GM12878 (cell line): ENCODE measurements at regions not wholly inside any gene's neighbourhood (a gene's known extent, or its start where the extent isn't known, plus 50 kb on each side); places are given as distances from the start of the nearest gene placed in this dataset.

Source experiments
- ATAC-seq: fragments of 200-7000 bp; cut with Tn5 transposase; 3 replicates; pipeline ENCODE4 v1.9.1; 2020; ENCODE audit warnings: mild to moderate bottlenecking, moderate library complexity
- BruUV-seq: library from RNA; stranded (reverse); fragments of 400-500 nt; replicated peaks from 2 replicates; lab custom pipeline; 2021; lab: Mats Ljungman, UMichigan
- CTCF ChIA-PET: fragments of 300-600 bp; sonication (Branson Sonifier 250); formaldehyde crosslinking; extraction: SDS; loops from one replicate; lab custom pipeline; 2021; ENCODE audit warnings: inconsistent platforms; lab: Yijun Ruan, JAX
- POLR2A ChIA-PET: fragments of 350-600 bp; formaldehyde crosslinking; extraction: SDS; loops from one replicate; lab custom pipeline; 2021; ENCODE audit warnings: inconsistent platforms; lab: Charles Lee
- RAD21 ChIA-PET: fragments of 300-600 bp; sonication (Branson Sonifier 250); formaldehyde crosslinking; loops from one replicate; lab custom pipeline; 2023; ENCODE audit warnings: antibody characterized with exemption; ENCODE audit not compliant: unreplicated experiment; lab: Charles Lee
- SMC1A ChIA-PET: fragments of 300-600 bp; sonication (Branson Sonifier 250); formaldehyde crosslinking; loops from one replicate; lab custom pipeline; 2023; ENCODE audit not compliant: unreplicated experiment, uncharacterized antibody; lab: Charles Lee
- DNase-seq: peaks from one replicate; pipeline ENCODE4 v3.0.0-alpha.2; 2011; ENCODE audit warnings: low read depth, low spot score
- FAIRE-seq: peaks from 3 replicates; lab custom pipeline; 2011; peaks lifted over from hg19 to GRCh38; lab: Jason Lieb, UNC
- H2AFZ ChIP-seq: 2 replicates; pipeline ENCODE4 v1.6.0; 2011; ENCODE audit warnings: low read depth, low read length, control low read depth; ENCODE audit not compliant: control insufficient read depth
- H3K27ac ChIP-seq: 2 replicates; pipeline ENCODE4 v1.5.1; 2011; ENCODE audit warnings: control low read depth; ENCODE audit not compliant: control insufficient read depth, insufficient read depth
- H3K27me3 ChIP-seq, 2 experiments: replicated peaks in 1 of 2; 2 replicates each; pipeline versions ENCODE4 v1.6.0 to v1.6.1; 2011; ENCODE audit warnings: low read length in 1 of 2; ENCODE audit not compliant: control insufficient read depth in 2 of 2, insufficient read depth in 2 of 2
- H3K36me3 ChIP-seq, 2 experiments: 2 replicates each; pipeline ENCODE4 v1.5.1; 2011; ENCODE audit warnings: low read length in 1 of 2; ENCODE audit not compliant: control insufficient read depth in 2 of 2, insufficient read depth in 2 of 2
- H3K4me1 ChIP-seq: 2 replicates; pipeline ENCODE4 v1.6.1; 2011; ENCODE audit warnings: mild to moderate bottlenecking, low read length, moderate library complexity, mixed read lengths; ENCODE audit not compliant: control insufficient read depth, insufficient read depth
- H3K4me2 ChIP-seq: 2 replicates; pipeline ENCODE4 v1.6.0; 2011; ENCODE audit warnings: control low read depth; ENCODE audit not compliant: control insufficient read depth, insufficient read depth
- H3K4me3 ChIP-seq: fragments of 200-600 bp; sonication (generic); 2 replicates; pipeline ENCODE4 v1.5.1; 2016
- H3K79me2 ChIP-seq: 2 replicates; pipeline ENCODE4 v1.6.0; 2011; ENCODE audit warnings: low read length; ENCODE audit not compliant: control insufficient read depth, insufficient read depth
- H3K9ac ChIP-seq: 2 replicates; pipeline ENCODE4 v1.8.0; 2011; ENCODE audit warnings: low read length, control low read depth, mixed read lengths; ENCODE audit not compliant: control insufficient read depth, insufficient read depth
- H3K9me3 ChIP-seq: replicated peaks from 3 replicates; pipeline ENCODE4 v1.5.1; 2011; ENCODE audit warnings: mild to moderate bottlenecking, low read length; ENCODE audit not compliant: control insufficient read depth, insufficient read depth
- H4K20me1 ChIP-seq: 2 replicates; pipeline ENCODE4 v1.6.0; 2011; ENCODE audit not compliant: control insufficient read depth, insufficient read depth
- EED ChIP-seq: sonication (generic); IDR thresholded peaks from 2 replicates; pipeline ENCODE4 v1.6.1; 2016; ENCODE audit warnings: antibody characterized with exemption, low read depth
- ESRRA ChIP-seq: IDR thresholded peaks from 2 replicates; pipeline ENCODE4 v1.6.1; 2012; ENCODE audit warnings: mild to moderate bottlenecking, low read length, improper control_type of control experiment
- HDAC2 ChIP-seq: fragments of 200-600 bp; sonication (generic); IDR thresholded peaks from 2 replicates; pipeline ENCODE4 v1.6.1; 2017
- IKZF1 ChIP-seq: fragments of 450-650 bp; conservative IDR thresholded peaks from 2 replicates; pipeline ENCODE4 v1.6.1; 2017; ENCODE audit warnings: antibody characterized with exemption, mild to moderate bottlenecking
- IKZF2 ChIP-seq, 2 experiments: fragments of 450-650 bp; IDR thresholded peaks; 2 replicates each; pipeline ENCODE4 v1.6.1; 2017; ENCODE audit warnings: mild to moderate bottlenecking in 2 of 2, moderate library complexity in 2 of 2
- KAT2A ChIP-seq: conservative IDR thresholded peaks from 2 replicates; pipeline ENCODE4 v1.6.1; 2011; ENCODE audit warnings: low read depth, low read length; ENCODE audit not compliant: control insufficient read depth
- KDM1A ChIP-seq: fragments of 200-600 bp; sonication (generic); IDR thresholded peaks from 2 replicates; pipeline ENCODE4 v1.6.1; 2016; ENCODE audit warnings: borderline replicate concordance
- LARP7 ChIP-seq: fragments of 450-650 bp; IDR thresholded peaks from 2 replicates; pipeline ENCODE4 v1.6.1; 2017; ENCODE audit warnings: mild to moderate bottlenecking
- NFYB ChIP-seq: IDR thresholded peaks from 2 replicates; pipeline ENCODE4 v1.6.1; 2011; ENCODE audit warnings: low read depth, mild to moderate bottlenecking, low read length, improper control_type of control experiment, moderate library complexity; ENCODE audit not compliant: insufficient read depth
- RAD21 ChIP-seq: IDR thresholded peaks from 2 replicates; pipeline ENCODE4 v1.6.1; 2011; ENCODE audit warnings: mild to moderate bottlenecking, low read depth, low read length, moderate library complexity; ENCODE audit not compliant: insufficient read depth
- RB1 ChIP-seq: fragments of 450-650 bp; formaldehyde crosslinking; IDR thresholded peaks from 2 replicates; pipeline ENCODE4 v1.6.1; 2017; ENCODE audit warnings: mild to moderate bottlenecking, borderline replicate concordance
- RELA ChIP-seq: fragments of 450-650 bp; IDR thresholded peaks from 2 replicates; pipeline ENCODE4 v1.8.0; 2014; ENCODE audit warnings: borderline replicate concordance; ENCODE audit not compliant: partially characterized antibody
- TBL1XR1 ChIP-seq: IDR thresholded peaks from 2 replicates; pipeline ENCODE4 v1.6.1; 2012; ENCODE audit warnings: low read depth, low read length, improper control_type of control experiment
- ZBED1 ChIP-seq: IDR thresholded peaks from 2 replicates; pipeline ENCODE4 v1.6.1; 2016; ENCODE audit warnings: borderline replicate concordance
- WGBS: methylation state at CpG from one replicate; pipeline ENCODE4 v1.1.6; 2016; ENCODE audit warnings: low lambda C conversion rate; ENCODE audit not compliant: insufficient replicate concordance, insufficient coverage; ENCODE audit errors: missing lambda C conversion rate; 5-methylcytosine and 5-hydroxymethylcytosine counted together
- in situ Hi-C: fragments of 300-500 bp; cut with MboI; formaldehyde crosslinking; loops from 9 replicates; pipeline ENCODE4 v1.14.3; 2018; ENCODE audit warnings: mixed read lengths
- intact Hi-C: fragments of 100-400 bp; cut with micrococcal nuclease; formaldehyde crosslinking; loops from one replicate; pipeline ENCODE4 v1.14.2; 2022; ENCODE audit not compliant: unreplicated experiment
- TF ChIP-seq, protein P1 (sequence below): fragments of 450-650 bp; formaldehyde crosslinking; IDR thresholded peaks from 2 replicates; pipeline ENCODE4 v1.4.0; 2020; ENCODE audit warnings: mild to moderate bottlenecking, moderate library complexity
- TF ChIP-seq, protein P2 (sequence below): IDR thresholded peaks from 2 replicates; pipeline ENCODE4 v1.6.1; 2012; ENCODE audit warnings: improper control_type of control experiment, low read depth, low read length; ENCODE audit not compliant: insufficient replicate concordance
- TF ChIP-seq, protein P3 (sequence below): fragments of 450-650 bp; IDR thresholded peaks from 2 replicates; pipeline ENCODE4 v1.6.1; 2016; ENCODE audit warnings: mild to moderate bottlenecking

DNA sequence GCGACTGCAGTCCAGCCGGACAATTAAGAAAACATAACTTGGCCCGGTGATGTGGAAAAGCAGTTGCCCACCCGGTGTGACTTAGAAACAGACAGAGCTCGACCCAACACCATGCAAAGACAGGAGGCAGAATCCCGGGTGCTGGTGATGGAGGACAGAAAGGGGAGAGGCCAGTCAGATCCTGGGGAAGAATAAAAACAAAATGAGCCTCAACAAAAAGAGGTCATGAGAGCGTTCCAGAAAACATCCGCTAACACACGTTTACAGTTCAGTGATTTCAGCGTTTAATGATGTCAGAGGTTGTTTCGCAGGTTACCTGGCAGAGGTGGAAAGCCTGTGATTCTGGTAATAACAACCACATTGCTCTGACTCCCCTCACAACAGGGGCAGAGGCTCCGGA, 111.9 kb downstream of the OSR1 start:
- Histone ChIP-seq H3K36me3 (no peaks in the 10 kb centered on the region), H3K27ac (no peak overlapping the region), H3K4me3 (no peak overlapping the region), H3K4me1 (no peaks in the 10 kb centered on the region), H3K27me3 (no peaks in the 10 kb centered on the region), H3K4me2 (no peak overlapping the region), H4K20me1 (no peaks in the 10 kb centered on the region), H3K9me3 (no peaks in the 10 kb centered on the region), H2AFZ (no peak overlapping the region), H3K9ac (no peak overlapping the region), H3K79me2 (no peaks in the 10 kb centered on the region)
- SMC1A ChIA-PET: no interaction called here
- WGBS: 48% methylated on average over 12 of the region's 12 CpGs
- no TSS peak for BruUV-seq
- intact Hi-C loops (no loop called here), in situ Hi-C loops (no loop called here)
- FAIRE-seq (no peak), ATAC-seq (no peak), DNase-seq (no peak)
- POLR2A ChIA-PET: no interaction called here
- CTCF ChIA-PET: no interaction called here
- RAD21 ChIA-PET: no interaction called here
- no peak for TF ChIP-seq IKZF1
- TF ChIP-seq IKZF2 (IDR thresholded peaks at IDR 0.05): no peak
- TF ChIP-seq, protein P1, sequence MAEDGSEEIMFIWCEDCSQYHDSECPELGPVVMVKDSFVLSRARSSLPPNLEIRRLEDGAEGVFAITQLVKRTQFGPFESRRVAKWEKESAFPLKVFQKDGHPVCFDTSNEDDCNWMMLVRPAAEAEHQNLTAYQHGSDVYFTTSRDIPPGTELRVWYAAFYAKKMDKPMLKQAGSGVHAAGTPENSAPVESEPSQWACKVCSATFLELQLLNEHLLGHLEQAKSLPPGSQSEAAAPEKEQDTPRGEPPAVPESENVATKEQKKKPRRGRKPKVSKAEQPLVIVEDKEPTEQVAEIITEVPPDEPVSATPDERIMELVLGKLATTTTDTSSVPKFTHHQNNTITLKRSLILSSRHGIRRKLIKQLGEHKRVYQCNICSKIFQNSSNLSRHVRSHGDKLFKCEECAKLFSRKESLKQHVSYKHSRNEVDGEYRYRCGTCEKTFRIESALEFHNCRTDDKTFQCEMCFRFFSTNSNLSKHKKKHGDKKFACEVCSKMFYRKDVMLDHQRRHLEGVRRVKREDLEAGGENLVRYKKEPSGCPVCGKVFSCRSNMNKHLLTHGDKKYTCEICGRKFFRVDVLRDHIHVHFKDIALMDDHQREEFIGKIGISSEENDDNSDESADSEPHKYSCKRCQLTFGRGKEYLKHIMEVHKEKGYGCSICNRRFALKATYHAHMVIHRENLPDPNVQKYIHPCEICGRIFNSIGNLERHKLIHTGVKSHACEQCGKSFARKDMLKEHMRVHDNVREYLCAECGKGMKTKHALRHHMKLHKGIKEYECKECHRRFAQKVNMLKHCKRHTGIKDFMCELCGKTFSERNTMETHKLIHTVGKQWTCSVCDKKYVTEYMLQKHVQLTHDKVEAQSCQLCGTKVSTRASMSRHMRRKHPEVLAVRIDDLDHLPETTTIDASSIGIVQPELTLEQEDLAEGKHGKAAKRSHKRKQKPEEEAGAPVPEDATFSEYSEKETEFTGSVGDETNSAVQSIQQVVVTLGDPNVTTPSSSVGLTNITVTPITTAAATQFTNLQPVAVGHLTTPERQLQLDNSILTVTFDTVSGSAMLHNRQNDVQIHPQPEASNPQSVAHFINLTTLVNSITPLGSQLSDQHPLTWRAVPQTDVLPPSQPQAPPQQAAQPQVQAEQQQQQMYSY: no peak
- TF ChIP-seq, protein P2, sequence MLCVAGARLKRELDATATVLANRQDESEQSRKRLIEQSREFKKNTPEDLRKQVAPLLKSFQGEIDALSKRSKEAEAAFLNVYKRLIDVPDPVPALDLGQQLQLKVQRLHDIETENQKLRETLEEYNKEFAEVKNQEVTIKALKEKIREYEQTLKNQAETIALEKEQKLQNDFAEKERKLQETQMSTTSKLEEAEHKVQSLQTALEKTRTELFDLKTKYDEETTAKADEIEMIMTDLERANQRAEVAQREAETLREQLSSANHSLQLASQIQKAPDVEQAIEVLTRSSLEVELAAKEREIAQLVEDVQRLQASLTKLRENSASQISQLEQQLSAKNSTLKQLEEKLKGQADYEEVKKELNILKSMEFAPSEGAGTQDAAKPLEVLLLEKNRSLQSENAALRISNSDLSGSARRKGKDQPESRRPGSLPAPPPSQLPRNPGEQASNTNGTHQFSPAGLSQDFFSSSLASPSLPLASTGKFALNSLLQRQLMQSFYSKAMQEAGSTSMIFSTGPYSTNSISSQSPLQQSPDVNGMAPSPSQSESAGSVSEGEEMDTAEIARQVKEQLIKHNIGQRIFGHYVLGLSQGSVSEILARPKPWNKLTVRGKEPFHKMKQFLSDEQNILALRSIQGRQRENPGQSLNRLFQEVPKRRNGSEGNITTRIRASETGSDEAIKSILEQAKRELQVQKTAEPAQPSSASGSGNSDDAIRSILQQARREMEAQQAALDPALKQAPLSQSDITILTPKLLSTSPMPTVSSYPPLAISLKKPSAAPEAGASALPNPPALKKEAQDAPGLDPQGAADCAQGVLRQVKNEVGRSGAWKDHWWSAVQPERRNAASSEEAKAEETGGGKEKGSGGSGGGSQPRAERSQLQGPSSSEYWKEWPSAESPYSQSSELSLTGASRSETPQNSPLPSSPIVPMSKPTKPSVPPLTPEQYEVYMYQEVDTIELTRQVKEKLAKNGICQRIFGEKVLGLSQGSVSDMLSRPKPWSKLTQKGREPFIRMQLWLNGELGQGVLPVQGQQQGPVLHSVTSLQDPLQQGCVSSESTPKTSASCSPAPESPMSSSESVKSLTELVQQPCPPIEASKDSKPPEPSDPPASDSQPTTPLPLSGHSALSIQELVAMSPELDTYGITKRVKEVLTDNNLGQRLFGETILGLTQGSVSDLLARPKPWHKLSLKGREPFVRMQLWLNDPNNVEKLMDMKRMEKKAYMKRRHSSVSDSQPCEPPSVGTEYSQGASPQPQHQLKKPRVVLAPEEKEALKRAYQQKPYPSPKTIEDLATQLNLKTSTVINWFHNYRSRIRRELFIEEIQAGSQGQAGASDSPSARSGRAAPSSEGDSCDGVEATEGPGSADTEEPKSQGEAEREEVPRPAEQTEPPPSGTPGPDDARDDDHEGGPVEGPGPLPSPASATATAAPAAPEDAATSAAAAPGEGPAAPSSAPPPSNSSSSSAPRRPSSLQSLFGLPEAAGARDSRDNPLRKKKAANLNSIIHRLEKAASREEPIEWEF: no peak
- no peak for TF ChIP-seq NFYB
- TF ChIP-seq ZBED1: no peak
- TF ChIP-seq KDM1A: no peak
- no peak for TF ChIP-seq HDAC2
- no peak for TF ChIP-seq ESRRA
- TF ChIP-seq, protein P3, sequence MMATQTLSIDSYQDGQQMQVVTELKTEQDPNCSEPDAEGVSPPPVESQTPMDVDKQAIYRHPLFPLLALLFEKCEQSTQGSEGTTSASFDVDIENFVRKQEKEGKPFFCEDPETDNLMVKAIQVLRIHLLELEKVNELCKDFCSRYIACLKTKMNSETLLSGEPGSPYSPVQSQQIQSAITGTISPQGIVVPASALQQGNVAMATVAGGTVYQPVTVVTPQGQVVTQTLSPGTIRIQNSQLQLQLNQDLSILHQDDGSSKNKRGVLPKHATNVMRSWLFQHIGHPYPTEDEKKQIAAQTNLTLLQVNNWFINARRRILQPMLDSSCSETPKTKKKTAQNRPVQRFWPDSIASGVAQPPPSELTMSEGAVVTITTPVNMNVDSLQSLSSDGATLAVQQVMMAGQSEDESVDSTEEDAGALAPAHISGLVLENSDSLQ: no peak
- no peak for TF ChIP-seq RB1
- no peak for TF ChIP-seq KAT2A
- no peak for TF ChIP-seq RAD21
- TF ChIP-seq RELA: no peak
- TF ChIP-seq EED: no peak
- TF ChIP-seq LARP7: no peak
- TF ChIP-seq TBL1XR1: no peak
